ENCODE measurements at regions not wholly inside any gene's neighbourhood (a gene's known extent, or its start where the extent isn't known, plus 50 kb on each side); places are given as distances from the start of the nearest gene placed in this dataset.

- no peaks in the 10 kb centered on the region for H4K20me1 ChIP-seq (replicated peaks; ENCODE audit: insufficient read depth)
- Mint-ChIP-seq H3K9me3 (0 out of 3 replicates have a peak, but pooled peaks cover 2% of the 10 kb centered on the region), H3K4me3 (no peak overlapping the region), H3K27me3 (ENCODE audit: insufficient read depth, low read depth, poor library complexity) (peaks cover 2% of the 10 kb centered on the region), H3K36me3 (ENCODE audit: low read depth) (no peaks in the 10 kb centered on the region), H3K27ac (no peak overlapping the region), H3K4me1 (peaks cover 2% of the 10 kb centered on the region; the same call in 1 of the 3 replicates)
- no peaks in the 10 kb centered on the region for H3K9me2 ChIP-seq (ENCODE audit: insufficient read depth)
- no peaks in the 10 kb centered on the region for H3K27me3 ChIP-seq (ENCODE audit: insufficient read depth)
- no peaks in the 10 kb centered on the region; the same call in 1 of the 2 replicates for H3K36me3 ChIP-seq (ENCODE audit: insufficient read depth)
- no peak for DNase-seq (ENCODE audit: low spot score)
- H2AFZ ChIP-seq = no peak overlapping the region
- H3K4me2 ChIP-seq = no peak overlapping the region
- H3K27ac ChIP-seq (ENCODE audit: low read depth) = no peak overlapping the region
- H3F3A ChIP-seq (replicated peaks; ENCODE audit: low read depth) = no peaks in the 10 kb centered on the region
- ATAC-seq = no peak
- TF ChIP-seq REST (IDR thresholded peaks at IDR 0.05; ENCODE audit: unreplicated experiment) = no peak
- H3K4me3 ChIP-seq = no peak overlapping the region
- H3K4me1 ChIP-seq (ENCODE audit: insufficient read depth) = no peaks in the 10 kb centered on the region
- H3K79me2 ChIP-seq (replicated peaks; ENCODE audit: insufficient read depth) = no peaks in the 10 kb centered on the region
These were observed 232.7 kb downstream of the IGSF11 start for GRCh38 chr3:118801899-118802298.

DNA sequence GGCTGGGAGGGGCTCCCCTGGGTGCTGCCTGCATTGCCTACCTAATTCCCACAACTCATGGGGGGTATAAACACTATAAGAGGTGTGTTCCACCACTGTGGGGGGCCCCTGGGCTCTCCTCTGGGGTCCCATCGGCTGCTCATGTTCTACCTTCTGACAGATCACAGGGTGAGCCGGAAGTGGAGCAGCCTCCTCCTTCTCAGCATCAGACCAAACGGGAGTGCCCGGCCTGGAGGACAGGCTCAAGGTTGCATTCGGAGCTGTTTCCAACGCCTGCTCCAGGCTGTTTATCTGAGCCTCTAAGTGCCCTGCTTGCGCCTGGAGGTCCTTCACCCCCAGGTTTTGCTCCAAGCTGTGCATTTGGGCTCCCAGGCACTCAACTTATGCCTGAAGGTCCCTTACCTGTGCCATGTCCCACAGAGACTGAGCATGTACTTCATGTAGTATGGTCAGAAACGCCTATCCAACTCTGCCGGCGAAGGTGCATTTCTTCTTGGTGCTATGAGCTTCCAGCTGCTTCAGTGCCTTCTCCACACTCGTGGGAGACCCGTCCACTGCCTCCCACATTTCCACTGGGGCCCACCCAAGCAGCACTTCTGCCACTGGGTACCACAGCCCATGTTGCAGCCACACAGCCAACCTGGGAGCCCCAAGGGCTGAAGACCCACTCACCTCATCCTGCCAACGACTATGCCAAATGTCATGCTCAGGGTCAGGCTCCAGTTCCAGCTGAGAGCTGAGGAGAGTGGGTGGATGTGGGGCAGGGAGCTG is 232.1 kb downstream of the IGSF11 start:
- Histone ChIP-seq H3K27me3 (ENCODE audit: insufficient read depth) (no peaks in the 10 kb centered on the region), H3K4me2 (no peak overlapping the region), H3K4me3 (no peak overlapping the region), H3K4me1 (ENCODE audit: insufficient read depth) (no peaks in the 10 kb centered on the region), H3K79me2 (replicated peaks; ENCODE audit: insufficient read depth) (no peaks in the 10 kb centered on the region), H3K9me2 (ENCODE audit: insufficient read depth) (no peaks in the 10 kb centered on the region), H3K36me3 (ENCODE audit: insufficient read depth) (no peaks in the 10 kb centered on the region; the same call in 1 of the 2 replicates), H3K27ac (ENCODE audit: low read depth) (no peak overlapping the region), H3F3A (replicated peaks; ENCODE audit: low read depth) (no peaks in the 10 kb centered on the region), H4K20me1 (replicated peaks; ENCODE audit: insufficient read depth) (no peaks in the 10 kb centered on the region), H2AFZ (no peak overlapping the region)
- no peak overlapping the region for H3K4me3 Mint-ChIP-seq
- DNase-seq (ENCODE audit: low spot score) (no peak), ATAC-seq (no peak)
- no peak overlapping the region for H3K27ac Mint-ChIP-seq
- no peaks in the 10 kb centered on the region for H3K36me3 Mint-ChIP-seq (ENCODE audit: low read depth)
- peaks cover 2% of the 10 kb centered on the region for H3K27me3 Mint-ChIP-seq (ENCODE audit: insufficient read depth, low read depth, poor library complexity)
- H3K4me1 Mint-ChIP-seq = peaks cover 2% of the 10 kb centered on the region; the same call in 1 of the 3 replicates
- H3K9me3 Mint-ChIP-seq = peaks cover 6% of the 10 kb centered on the region; the same call in 2 of the 3 replicates
- TF ChIP-seq NANOG (IDR thresholded peaks at IDR 0.05; ENCODE audit: borderline replicate concordance) = no peak
- TF ChIP-seq ZNF462 (CRISPR knock-in tag; IDR thresholded peaks at IDR 0.05) = no peak
- no peak for TF ChIP-seq ETS1 (IDR thresholded peaks at IDR 0.05)
- TF ChIP-seq REST (IDR thresholded peaks at IDR 0.05; ENCODE audit: unreplicated experiment) = no peak
- TF ChIP-seq ZNF114 (CRISPR knock-in tag; IDR thresholded peaks at IDR 0.05) = no peak

All from GM23338 (cell line).